Hematopoietic multipotent progenitor cell (in vitro differentiated cells): ENCODE measurements at regions not wholly inside any gene's neighbourhood (a gene's known extent, or its start where the extent isn't known, plus 50 kb on each side); places are given as distances from the start of the nearest gene placed in this dataset.

Experiments used
- DNase-seq, 3 donors: peaks; one replicate each; pipeline ENCODE4 v3.0.0-alpha.2; 2011 to 2015; ENCODE audit warnings: low read depth in 2 of 3, low spot score in 2 of 3

GRCh38 chr9:25975667-25976066 lies 297.4 kb upstream of the TUSC1 start:
- DNase-seq = no peak

- peak in 2 of 3 donors; percentile 1 to 17 for DNase-seq
Measured at GRCh38 chr9:25964239-25964638, 286.0 kb upstream of the TUSC1 start.

- no peak for DNase-seq
Measured at GRCh38 chr9:25960178-25960577, 281.9 kb upstream of the TUSC1 start.

- no peak for DNase-seq
Measured at GRCh38 chr9:25954209-25954608, 276.0 kb upstream of the TUSC1 start.

GRCh38 chr9:25948182-25948581 lies 269.9 kb upstream of the TUSC1 start:
- no peak for DNase-seq

- DNase-seq = no peak
Measured at GRCh38 chr9:25939126-25939525, 260.9 kb upstream of the TUSC1 start.

GRCh38 chr9:25936031-25936430 lies 257.8 kb upstream of the TUSC1 start:
- DNase-seq = no peak

- DNase-seq = no peak
Measured at GRCh38 chr9:25935188-25935587, 256.9 kb upstream of the TUSC1 start.

GRCh38 chr9:25918761-25919160 lies 240.5 kb upstream of the TUSC1 start:
- DNase-seq = no peak

- no peak for DNase-seq
Measured at GRCh38 chr9:25917731-25918362, 239.6 kb upstream of the TUSC1 start.

- no peak for DNase-seq
Measured at GRCh38 chr9:25913806-25914205, 235.6 kb upstream of the TUSC1 start.

- no peak for DNase-seq
Measured at GRCh38 chr9:25904701-25905100, 226.5 kb upstream of the TUSC1 start.

GRCh38 chr9:25891527-25891926 lies 213.3 kb upstream of the TUSC1 start:
- DNase-seq = no peak

GRCh38 chr9:25889661-25890060 lies 211.4 kb upstream of the TUSC1 start:
- no peak for DNase-seq

GRCh38 chr9:25876248-25876647 lies 198.0 kb upstream of the TUSC1 start:
- DNase-seq = no peak

- DNase-seq = no peak
Measured at GRCh38 chr9:25864509-25864908, 186.3 kb upstream of the TUSC1 start.

GRCh38 chr9:25861421-25861820 lies 183.2 kb upstream of the TUSC1 start:
- DNase-seq = no peak

- DNase-seq = no peak
Measured at GRCh38 chr9:25857147-25857546, 178.9 kb upstream of the TUSC1 start.

- DNase-seq = no peak
Measured at GRCh38 chr9:25850803-25851202, 172.6 kb upstream of the TUSC1 start.

GRCh38 chr9:25845867-25846266 lies 167.6 kb upstream of the TUSC1 start:
- DNase-seq = no peak

- DNase-seq = no peak
Measured at GRCh38 chr9:25830381-25830780, 152.1 kb upstream of the TUSC1 start.

- no peak for DNase-seq
Measured at GRCh38 chr9:25827626-25828025, 149.4 kb upstream of the TUSC1 start.

GRCh38 chr9:25816439-25816838 lies 138.2 kb upstream of the TUSC1 start:
- DNase-seq = no peak
